CMK (cell line): ENCODE measurements at regions not wholly inside any gene's neighbourhood (a gene's known extent, or its start where the extent isn't known, plus 50 kb on each side); places are given as distances from the start of the nearest gene placed in this dataset.

Experiments used
- DNase-seq: peaks from one replicate; pipeline ENCODE4 v3.0.0-alpha.2; 2010; ENCODE audit warnings: low read depth

DNA sequence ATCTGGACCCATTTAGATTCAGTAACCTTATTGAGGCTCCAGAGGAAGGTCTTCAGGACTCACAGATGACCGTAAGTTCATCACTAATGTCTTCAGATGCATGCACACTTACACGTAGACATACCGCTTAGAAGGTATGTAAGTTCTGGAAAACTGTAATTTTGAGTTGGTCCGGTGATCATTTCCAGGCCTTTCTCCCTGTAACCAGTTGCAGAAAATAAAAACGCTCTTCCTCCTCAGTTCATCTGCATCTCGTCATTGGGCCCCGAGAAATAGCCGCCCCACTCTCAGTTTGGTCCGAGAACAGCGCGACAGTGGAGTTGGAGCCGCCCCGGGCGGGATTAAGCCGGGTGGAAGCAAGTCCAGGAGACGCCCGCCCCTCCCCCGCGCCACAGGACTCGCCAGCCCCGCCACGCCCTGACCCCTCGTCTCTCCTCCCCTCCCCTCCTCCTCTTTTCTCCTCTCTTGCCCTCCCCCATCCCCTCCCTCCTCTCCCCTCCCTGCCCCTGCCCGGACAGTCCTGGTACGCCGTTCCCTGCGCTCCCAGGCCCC, 83.7 kb downstream of the TNFAIP2 start:
- DNase-seq: no peak

DNA sequence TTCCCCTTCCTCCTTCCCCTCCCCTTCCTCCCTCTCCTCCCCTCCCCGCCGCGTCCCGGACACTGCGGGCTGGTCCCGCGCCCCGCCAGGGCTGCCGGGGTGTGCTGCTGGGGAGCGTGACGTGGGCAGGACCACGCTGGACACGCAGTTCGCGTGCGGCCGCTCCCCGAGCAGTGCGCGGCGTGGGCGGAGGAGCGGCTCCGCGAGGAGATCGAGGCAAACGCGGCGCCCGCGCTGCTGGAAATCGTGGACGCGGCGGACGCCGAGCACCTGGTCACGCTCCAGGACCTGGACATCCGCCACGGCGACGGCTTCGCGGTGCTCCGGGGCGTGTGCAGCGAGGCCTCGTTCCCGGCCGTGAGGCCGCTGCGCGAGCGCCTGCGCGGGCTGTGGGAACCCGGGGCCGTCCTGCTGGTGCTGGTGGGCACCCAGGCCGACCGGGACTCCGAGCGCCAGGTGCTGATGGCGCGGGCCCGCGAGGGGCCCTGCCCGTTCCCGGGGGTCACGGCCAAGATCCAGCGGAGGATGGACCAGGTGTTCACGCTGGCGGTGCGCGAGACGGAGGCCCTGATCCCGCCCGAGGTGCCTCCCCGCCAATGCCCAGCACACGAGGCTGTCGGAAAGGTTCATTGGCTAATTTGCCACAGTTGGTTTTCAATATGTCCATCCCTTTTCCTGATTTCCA, 84.3 kb downstream of the TNFAIP2 start:
- DNase-seq: no peak

DNA sequence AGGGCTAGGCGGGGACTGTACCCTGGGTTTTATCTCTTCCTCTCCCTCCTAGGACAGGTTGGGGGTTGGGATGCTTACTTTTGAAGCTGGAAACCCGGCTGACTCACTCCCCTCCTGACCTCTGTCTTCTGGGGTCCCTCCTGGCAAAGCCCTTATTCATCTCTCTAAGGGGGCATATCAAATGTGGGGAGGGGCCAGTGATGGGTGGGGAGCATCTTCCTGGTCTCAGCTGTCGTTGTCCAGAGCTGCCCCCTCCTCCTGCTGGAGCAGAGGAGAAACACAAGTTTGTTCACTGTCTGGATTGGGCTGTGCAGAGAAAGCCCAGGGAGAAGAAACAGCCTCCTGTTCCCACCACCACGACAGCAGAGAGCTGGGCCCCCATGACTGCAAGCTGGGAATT, 85.8 kb downstream of the TNFAIP2 start:
- no peak for DNase-seq

DNA sequence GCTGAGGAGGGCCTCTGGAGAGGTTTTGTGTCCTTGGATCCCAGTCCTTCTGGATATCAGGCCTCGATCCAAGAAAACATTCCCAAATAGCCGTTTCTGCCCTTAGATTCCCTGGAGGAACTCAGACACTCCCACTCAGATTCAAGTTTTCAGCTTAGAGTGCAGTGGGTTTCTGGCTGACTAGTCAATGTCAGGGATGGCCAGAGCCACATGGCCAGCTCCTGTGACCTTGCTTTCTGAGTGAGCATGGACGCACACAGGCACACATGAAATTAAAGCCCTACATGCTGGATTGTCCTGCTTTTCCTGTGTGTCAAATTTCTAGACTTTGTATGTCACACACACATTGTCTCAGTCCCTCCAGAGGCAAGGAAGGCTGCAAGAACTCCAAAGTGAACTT, 86.2 kb downstream of the TNFAIP2 start:
- DNase-seq: no peak

DNA sequence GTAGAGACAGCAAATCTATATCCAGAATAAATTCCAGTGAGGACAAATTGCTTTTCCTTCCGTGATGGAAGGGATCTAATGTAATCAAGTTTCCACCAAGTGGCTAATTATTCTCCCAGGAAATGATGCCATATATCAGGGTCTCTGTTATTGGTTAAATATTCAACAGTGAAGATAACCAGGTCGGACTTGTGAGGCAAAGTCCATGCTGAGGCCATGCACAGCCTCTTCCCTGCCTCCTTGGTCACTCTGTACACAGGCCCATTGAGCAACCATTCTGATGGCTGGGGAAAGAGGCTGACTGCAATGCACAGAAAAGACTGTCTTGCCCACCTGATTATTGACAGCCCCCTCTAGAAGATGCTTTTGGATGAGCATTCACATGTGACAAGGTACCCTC, 90.1 kb downstream of the TNFAIP2 start:
- DNase-seq: no peak

DNA sequence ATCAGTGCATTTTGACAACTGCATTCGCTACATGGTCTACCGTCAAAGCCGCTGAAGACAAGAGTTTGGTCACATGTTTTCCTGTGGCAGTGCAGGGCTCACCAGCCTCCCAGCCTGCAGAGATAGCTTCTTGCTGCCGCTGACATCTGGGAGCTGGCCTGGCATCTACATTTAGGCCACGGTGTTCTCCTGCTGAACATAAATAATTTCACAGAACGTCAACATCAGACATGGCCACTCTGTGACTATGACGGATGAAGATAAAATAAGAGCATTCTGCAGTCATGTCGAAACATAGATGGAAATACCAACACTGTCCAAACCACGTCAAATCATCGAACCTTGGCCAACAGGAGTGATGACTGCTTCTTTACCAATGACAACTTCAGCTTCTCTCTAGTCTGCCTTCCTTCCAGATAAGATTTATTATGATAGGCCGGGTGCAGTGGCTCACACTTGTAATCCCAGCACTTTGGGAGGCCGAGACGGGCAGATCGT, 91.2 kb downstream of the TNFAIP2 start:
- no peak for DNase-seq

DNA sequence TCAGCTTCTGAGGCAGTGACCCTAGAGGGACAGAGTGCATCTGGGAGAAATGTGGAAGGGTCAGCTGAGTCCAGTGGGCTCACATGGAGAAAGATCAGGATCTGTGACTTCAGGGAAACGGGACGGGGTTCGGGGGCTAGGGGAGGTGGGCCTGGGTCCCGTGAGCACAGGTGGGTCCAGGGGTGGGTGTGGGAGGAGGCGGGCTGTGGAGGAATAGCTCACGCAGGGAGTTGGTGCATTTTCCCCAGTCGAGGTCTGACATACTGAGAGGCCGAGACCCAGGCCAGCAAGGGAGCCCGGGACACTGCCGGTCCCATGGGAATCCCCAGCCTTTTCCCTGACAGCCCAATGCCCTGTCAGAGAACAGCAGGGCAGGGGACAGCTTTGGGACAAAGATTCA, 93.1 kb downstream of the TNFAIP2 start:
- no peak for DNase-seq

DNA sequence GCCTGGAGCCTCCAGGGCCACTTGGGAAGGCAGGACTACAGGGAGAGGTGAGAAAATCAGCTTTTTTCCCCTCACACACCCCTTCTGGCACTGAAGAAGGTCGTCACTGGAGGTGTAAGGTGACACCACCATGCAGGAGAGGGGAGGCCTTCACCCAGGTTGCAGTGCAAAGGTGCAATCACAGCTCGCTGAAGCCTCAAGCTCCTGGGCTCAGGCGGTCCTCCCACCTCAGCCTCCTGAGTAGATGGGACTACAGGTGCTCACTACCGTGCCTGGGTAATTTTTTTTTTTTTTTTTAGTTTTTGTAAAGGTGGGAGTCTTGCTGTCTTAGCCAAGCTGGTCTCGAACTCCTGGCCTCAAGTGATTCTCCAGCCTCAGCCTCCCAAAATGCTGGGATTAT, 93.6 kb downstream of the TNFAIP2 start:
- DNase-seq: no peak

DNA sequence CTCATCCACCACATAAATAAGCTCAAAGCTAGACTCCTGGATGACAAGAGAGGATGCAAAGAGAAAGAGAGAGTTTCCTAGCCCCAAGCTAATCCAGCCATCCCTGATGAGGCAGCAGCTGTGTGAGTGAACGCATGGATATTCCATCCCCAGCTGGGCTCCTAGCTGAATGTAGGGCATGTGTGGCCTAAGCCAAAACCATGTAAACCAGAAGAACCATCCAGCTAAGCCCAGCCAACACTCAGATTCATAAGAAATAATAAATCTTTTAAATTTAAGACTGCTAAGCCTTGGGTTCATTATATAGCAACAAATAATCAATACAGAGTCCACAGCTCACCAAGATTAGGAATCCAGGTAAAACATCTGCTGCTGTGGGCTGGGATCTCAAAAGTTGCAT, 94.3 kb downstream of the TNFAIP2 start:
- no peak for DNase-seq

DNA sequence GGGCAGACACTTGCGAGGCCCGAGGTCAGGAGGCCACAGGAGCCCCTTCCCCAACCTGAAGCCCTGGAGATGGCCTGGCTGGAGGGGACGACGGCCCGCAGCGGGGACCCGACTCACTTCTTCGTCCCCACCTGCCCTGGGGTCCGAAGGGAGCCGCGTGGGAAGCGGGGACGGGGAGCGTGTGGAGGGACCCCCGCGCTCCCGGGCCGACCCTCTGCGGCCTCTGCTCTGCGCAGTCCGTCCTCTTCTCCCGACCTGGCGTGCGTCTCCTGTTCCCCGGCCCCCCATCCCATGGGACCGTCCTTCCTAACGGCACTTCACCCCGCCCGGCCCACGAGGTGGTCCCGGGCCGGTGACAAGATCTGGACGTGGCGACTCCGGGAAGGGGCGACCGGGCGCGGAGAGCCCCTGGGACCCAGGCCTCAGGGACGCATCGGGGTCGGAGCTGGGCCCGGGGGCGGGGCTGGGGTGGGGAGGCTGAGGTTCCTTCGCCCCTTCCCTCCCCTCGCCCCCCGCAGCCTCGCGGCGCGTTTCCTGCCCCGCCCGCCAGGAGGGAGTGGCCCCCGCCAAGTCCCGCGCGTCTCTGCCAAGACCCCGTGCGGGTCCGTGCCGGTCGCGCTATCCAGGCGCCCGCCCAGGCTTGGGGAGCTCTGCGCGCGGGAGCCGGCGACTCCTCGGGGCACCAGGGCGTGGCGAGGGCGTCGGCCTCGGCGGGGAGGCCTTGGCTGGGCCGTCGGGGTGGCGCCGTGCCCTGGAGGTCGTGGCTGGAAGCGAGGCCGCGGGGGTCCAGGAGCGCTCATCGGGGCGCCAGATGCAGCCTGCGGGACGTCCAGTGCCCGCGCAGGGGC, 97.1 kb downstream of the TNFAIP2 start:
- DNase-seq: no peak

DNA sequence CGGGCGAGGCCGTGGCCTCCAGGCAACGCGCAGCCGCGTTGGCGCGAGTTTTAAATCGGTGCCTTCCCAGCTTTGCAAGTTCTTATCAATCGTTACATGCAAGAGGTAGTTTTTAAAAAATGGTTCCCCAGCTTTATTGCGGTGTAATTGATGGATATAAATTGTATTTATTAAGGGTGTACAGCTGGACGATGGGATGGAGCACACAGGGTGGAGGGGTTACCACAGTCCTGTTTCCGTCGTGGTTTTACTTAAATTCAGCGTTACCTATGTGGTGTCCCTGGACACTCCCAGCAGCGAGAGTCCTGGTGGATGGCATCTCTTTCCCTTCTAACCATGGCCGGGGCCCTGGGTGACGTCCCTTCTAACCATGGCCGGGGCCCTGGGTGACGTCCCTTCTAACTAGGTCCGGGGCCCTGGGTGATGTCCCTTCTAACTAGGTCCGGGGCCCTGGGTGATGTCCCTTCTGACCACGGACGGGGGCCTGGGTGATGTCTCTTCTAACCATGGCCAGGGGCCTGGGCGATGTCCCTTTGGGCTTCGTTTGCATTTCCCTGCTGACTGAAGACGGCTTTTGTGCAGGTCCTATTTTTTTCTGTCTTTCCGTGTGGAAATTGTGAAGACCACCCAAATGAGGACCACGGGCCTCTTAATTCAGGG, 97.9 kb downstream of the TNFAIP2 start:
- DNase-seq: no peak

DNA sequence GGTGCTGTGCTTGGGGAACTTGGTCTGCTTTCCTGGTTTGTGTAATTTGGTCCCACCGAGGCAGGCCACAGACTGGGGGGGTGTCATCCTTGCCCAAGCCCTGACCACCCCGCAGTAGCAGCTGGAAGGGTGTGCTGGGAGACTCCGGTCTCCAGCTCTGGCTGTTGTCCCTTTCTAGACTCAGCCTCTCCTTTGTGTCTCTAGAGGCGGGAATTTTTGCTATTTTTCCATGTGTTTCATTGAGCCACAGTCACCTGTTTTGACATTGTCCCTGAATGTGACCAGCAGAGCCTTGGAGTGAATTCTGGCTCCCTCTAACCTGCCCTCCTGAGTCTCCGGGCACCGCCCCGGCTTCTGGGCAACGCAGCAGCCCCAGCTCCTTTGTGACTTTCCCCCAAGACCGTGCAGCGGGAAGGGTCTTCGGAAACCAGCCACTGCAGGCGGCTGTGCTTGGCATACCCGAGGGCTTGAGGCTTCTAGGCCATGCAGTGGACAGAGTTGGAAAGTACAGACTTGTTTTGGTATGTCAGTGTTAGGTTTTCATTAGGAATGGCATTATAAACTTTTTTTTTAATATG, 98.6 kb downstream of the TNFAIP2 start:
- DNase-seq: no peak

DNA sequence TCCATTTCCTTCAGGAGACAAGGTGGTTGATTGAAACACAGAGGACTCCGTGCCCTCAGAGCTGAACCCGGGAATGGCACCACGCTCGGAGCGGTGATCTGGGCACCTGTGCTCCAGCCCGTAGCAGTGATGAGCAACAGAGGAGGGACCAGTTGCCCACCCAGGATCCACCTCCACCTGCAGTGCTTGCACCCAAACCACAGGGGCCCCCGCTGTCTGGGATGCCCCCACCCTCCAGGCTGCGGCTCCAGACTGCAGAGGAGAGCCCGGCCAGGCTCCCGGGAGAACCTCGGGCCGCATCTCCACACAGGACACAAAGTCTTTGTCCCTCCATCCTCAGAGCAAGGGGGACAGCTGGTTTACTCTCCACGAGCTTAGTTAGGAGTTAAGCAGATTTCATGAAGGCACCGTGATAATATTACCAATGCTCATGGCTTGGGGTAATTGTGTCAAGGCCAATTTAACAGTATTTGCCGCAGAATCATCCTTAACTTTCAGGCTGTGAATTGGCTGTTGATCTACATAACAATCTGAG, 100.6 kb downstream of the TNFAIP2 start:
- no peak for DNase-seq

DNA sequence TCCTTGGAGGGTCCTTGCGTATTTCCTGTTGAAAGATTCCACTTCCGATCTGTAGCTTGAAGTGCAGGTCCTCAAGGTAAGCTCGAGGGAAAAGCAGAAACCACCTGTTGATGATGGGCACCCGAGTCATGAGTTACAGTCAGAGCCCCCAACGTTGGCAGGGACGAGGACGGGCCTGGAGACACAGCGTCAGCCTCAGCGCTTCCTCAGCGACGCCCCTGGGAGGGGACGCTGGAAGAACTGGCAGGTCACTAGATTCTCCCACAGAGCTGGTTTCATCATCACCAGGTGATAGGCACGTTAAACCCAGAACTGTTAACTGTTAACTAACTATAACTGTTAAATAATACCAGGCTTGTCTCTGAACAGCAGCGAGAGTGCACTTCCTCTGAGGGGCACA, 101.8 kb downstream of the TNFAIP2 start:
- no peak for DNase-seq

DNA sequence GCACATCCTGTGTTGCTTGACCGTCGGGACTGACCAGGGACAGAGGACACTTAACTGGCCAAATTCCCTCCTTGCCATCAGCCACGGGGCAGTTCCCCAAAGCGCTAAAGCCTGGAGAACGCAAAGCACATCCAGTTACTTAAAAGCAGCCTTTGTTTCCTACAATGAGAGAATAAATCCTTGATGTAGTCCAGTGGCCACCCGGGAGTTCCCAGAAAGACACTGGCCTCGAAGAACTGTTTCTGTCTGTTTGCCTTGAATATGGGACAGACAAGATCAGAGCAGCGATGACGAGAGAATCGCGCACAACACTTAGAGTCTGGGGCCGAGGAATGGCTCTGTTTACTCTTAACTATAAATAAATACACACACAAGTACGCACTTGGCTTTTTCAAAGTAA, 102.2 kb downstream of the TNFAIP2 start:
- DNase-seq: no peak

DNA sequence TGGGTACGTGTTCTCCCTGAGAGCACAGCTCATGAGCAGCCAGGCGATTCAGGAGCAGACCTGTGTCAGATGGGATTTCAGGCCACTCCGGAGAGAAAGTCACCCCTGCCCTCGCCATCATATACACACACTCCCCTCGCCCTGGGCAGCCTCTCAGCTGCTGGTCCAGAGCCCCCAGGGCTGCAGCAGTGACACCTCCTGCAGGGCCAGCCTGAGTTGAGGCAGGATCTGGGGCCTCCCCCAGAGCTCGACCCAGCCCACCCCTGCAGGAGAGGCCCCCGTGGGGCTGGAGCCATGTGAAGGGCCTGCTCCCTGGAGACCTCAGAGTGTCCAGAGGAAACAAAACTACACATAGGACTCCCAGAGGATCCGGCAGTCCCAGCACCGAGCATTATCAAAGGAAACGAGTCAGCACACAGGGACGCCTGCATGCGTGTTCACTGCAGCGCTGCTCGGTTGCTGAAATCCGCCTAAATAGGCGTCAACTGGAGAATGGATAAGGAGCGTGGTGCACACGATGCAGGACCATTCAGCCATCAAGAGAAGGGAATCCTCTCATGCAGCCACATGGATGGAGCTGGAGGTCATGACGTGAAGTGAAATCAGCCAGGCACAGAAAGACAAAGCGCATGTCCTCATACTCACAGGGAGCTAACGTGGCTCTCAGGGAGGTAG, 104.0 kb downstream of the TNFAIP2 start:
- DNase-seq: no peak

DNA sequence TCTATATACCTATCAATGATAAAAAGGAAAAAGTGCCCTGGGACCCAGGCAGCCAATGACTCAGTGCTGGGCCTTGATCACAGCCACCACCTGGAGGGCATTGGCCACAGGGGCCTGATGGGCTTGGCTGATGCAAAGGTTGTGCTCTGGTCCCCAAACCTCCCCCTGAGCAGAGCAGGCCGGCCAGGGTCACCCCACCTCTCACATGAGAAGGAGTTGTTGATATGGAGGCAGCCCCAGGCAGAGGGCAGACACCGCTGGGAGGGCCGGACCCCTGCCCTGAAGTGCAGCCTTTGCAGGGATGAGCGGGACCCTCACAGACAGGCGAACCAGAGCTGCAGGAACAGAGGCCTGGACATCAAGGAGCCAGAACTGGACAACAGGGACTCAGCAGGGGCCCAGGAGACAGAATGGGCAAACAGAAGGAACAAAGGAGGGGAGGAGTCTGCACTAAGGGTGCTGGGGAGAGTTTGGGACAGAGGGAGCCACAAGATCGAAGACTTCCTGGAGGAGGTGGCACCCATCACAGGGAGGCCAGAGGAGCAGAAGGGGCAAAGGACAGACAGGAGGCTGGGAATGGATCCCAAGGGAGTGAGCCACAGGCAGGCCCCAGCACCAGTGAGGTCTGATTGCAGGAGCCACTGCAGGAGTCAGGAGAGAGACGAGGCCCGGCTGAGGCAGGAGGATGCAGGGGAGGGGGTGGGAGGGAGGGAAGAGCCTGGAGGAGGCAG, 105.0 kb downstream of the TNFAIP2 start:
- DNase-seq: no peak

DNA sequence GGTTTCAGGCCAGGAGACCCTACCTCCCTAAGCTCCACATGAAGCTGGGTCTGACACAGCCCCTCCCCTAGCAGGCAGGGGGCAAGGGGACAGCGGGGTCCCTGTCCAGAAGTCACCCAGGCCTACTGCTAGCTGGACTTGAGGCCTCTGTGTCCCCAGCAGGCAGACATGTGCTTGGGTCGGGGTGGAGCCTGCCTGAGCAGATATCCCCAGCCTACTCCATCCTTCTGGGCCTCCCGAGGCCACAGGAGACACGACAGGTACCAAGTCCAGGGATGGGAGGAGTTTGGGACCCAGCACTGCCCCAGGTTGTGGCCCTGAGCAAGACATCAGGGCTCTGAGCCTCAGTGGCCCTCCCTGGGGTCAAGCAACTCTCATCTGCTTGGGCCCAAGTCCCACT, 105.2 kb upstream of the EIF5 start:
- no peak for DNase-seq

DNA sequence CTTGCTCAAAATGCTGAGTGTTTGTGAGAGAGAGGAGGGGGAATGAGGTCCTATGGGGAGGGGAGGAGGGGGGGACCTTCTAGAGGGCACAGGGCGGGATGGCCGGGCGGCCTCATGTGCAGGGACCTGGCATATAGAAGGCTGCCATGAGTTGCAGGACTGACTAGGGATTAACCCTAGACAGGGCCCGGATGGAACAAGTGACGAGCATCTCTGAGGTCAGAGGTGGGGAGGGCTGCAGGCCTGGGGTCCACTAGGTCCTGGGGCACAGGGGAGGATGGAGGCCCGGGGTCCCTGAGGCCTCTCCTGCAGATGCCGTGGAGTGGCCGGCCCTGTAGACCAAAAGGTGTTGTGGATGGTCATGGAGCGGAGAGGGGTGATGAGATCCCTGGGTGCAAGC, 104.0 kb upstream of the EIF5 start:
- no peak for DNase-seq

DNA sequence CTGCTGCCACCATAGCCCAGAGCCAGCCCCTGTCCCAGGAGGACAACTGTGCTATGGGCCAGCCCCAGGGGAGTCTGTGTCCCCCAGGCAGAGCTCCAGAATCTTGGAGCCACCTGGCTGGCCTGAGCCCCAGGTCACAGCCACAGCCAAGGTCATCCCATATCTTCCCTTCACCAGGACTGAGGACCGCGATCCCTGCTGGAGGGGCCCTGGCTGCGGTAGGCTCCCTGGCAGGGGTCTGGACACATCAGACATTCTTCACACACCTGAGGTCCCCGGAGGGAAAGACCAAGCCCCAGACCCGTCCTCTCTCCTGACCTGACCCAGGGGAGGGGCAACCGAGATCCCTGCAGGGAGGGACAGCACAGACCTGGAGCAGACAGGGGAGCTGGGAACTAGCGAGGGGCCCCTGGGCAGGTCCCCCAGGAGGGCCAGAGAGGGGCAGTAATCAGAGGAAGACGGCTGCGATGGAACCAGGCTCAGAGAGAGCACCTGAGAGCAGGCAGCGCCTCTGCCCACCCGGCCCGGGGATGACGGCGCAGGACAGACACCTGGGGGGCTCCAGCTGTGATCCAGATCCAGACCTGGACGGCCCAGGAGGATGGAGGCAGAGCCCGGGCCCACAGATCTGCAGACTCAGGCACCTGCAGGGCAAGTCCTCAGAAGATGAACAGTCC, 103.2 kb upstream of the EIF5 start:
- no peak for DNase-seq
